Ovary (tissue), 3 donors: ENCODE measurements at regions not wholly inside any gene's neighbourhood (a gene's known extent, or its start where the extent isn't known, plus 50 kb on each side); places are given as distances from the start of the nearest gene placed in this dataset.

Experiments used
- CTCF ChIP-seq, 3 donors: fragments of 450-650 bp in 2 of 3; fragments of 200-600 bp in 1 of 3; IDR thresholded peaks; one replicate each; pipeline versions ENCODE4 v1.5.1 to v1.8.0; 2016 to 2022; ENCODE audit warnings: antibody characterized with exemption in 3 of 3, mild to moderate bottlenecking in 1 of 3
- EP300 ChIP-seq: sonication (generic); formaldehyde crosslinking; IDR thresholded peaks from one replicate; pipeline ENCODE4 v1.6.1; 2017; ENCODE audit warnings: antibody characterized with exemption
- POLR2A ChIP-seq: fragments of 450-650 bp; IDR thresholded peaks from one replicate; pipeline ENCODE4 v1.6.1; 2017; ENCODE audit warnings: antibody characterized with exemption, mild to moderate bottlenecking, moderate library complexity
- donor health status: DM: no; HTN: no; CAD: no.

GRCh38 chr17:68679882-68680281 is 78.7 kb upstream of the FAM20A start:
- TF ChIP-seq EP300 (no peak), POLR2A (no peak), CTCF (IDR thresholded peaks at IDR 0.05) (no peak)
